ENCODE measurements at regions not wholly inside any gene's neighbourhood (a gene's known extent, or its start where the extent isn't known, plus 50 kb on each side); places are given as distances from the start of the nearest gene placed in this dataset.
A peak's percentile ranks its signal among the peaks of the same experiment; 100 is the strongest.

GRCh38 chr14:38143659-38144505, 63.8 kb upstream of the SSTR1 start:
- DNase-seq (ENCODE audit: low read depth): peak; percentile 83

DNA sequence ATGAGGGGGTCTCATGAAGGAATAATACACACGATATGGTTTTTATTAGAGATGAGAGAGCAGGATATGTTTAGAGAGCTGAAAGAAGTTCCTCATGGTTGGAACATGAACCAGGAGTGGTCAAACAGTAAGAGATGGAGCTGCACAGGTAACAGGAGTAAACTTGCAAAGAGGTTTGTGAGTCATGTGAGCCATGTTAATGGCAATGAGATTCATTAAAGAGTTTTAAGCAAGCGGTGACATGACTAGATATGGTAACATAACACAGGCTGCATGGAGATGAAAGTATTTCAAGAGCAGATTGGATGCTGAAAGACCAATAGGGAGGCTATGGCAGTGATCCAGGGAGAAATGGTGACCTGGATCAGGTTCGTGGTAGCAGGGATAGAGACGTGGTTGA, 62.6 kb upstream of the SSTR1 start:
- DNase-seq (ENCODE audit: low read depth): no peak

DNA sequence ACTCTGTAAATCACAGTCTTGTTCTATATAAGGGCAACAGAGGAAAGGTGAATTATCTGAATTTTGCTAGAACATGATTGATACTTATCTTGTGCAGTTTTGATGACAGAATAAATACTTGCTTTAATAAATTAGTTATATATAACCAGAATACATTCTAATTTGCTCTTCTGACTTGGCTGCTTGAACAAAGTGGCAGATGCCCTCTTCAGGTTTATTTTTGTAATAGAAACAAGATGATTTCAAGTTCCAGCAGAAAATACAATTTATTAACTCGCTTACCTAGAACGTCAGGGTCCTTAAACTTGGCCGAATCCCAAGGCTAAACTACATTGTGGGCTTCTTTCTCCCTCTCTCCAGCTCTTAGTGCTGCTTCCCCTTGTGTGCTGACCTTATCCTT, 57.6 kb upstream of the SSTR1 start:
- DNase-seq (ENCODE audit: low read depth): peak; percentile 9
